VCaP (cell line): ENCODE measurements at regions not wholly inside any gene's neighbourhood (a gene's known extent, or its start where the extent isn't known, plus 50 kb on each side); places are given as distances from the start of the nearest gene placed in this dataset.
A peak's percentile ranks its signal among the peaks of the same experiment; 100 is the strongest.

ENCODE experiments used
- H3K27ac ChIP-seq: fragments of 450-650 bp; 2 replicates; pipeline ENCODE4 v1.5.1; 2017
- TF ChIP-seq, protein P1 (sequence below): fragments of 450-650 bp; conservative IDR thresholded peaks from 2 replicates; pipeline ENCODE4 v1.5.1; 2017; ENCODE audit warnings: mild to moderate bottlenecking, moderate library complexity

DNA sequence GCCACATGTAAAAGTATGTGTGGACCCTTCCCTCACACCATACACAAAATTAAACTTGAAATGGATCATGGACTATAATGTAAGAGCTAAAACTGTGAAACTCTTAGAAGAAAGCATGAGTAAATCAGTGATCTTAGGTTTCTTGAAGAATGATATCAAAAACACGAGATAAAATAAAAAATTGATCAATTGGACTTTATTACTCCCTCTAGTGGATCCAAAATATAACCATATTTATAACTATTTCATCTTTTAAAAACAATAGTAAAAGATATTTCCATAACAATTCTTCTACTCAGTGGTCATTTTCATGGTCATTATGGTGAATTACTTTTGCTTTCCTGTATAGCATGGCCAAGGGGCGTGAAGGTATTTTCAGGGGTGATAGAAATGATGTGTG lies 174.6 kb upstream of the LSM14A start:
- no peak overlapping the region for H3K27ac ChIP-seq
- TF ChIP-seq, protein P1, sequence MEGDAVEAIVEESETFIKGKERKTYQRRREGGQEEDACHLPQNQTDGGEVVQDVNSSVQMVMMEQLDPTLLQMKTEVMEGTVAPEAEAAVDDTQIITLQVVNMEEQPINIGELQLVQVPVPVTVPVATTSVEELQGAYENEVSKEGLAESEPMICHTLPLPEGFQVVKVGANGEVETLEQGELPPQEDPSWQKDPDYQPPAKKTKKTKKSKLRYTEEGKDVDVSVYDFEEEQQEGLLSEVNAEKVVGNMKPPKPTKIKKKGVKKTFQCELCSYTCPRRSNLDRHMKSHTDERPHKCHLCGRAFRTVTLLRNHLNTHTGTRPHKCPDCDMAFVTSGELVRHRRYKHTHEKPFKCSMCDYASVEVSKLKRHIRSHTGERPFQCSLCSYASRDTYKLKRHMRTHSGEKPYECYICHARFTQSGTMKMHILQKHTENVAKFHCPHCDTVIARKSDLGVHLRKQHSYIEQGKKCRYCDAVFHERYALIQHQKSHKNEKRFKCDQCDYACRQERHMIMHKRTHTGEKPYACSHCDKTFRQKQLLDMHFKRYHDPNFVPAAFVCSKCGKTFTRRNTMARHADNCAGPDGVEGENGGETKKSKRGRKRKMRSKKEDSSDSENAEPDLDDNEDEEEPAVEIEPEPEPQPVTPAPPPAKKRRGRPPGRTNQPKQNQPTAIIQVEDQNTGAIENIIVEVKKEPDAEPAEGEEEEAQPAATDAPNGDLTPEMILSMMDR: peak; percentile 65

DNA sequence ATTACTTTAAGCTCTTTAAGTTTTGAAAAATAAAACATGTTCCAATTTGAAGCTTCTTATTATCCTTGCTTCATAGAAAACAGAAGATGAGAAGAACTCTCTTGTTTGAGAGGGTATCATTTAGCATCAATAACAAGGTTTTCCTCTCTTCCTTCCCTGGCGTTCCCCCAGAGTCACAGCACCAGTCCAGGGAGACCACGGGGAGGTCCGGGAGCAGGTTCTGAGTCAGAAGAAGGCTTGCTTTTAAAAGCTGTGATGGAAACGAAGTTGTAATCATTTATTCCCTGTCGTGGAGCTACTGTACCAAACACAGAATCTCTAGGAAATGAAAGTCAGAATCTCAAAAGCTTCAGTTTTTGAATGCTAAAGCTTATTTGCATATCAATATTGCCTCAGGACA lies 174.0 kb upstream of the LSM14A start:
- no peak overlapping the region for H3K27ac ChIP-seq
- TF ChIP-seq, protein P1: no peak

DNA sequence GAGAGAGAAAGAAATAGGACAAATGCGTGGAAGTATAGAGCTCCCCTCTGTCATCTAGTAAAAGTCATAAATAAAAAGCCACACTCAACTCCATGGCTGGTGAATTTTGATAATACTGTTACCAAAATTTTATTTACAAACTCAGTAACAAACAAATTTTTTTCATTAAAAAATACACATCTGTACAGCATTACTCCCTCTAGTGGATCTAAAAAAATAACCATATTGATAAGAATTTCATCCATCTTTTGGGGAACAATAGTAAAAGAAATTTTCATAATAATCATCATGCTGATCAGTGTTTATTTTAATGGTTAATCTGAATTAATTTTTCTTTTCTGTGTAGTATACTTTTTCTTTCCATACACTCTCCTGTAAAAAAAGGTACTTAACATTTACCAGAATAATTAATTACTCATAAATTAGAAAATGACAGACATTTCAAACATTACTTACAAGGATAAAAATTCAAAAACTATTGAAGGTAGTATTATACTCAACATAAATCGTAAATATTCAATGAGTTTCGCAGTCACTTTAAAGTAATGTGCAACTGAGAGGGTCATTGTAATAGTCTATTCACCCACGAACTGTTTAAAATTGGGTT lies 173.5 kb upstream of the LSM14A start:
- H3K27ac ChIP-seq: no peak overlapping the region
- TF ChIP-seq, protein P1: peak; percentile 81

DNA sequence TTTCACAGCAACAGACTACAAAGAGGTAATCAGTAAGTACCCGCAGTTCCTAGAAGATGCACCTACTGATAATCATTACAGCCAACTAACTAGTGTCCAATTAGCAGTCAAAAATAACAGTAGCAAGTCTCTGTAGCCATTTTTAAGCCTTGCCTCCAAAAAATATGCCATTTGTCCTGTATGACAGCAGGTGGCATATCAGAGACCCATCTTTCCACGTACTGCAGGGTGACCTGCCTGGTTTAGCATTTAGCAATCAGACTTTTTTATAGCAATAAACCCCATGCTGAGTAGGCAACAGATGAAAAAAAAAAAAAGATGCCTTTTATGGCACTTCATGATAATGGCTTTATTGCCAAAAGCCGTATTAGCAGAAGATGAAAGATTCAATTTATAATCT lies 155.3 kb upstream of the LSM14A start:
- TF ChIP-seq, protein P1: peak; percentile 73
- no peak overlapping the region for H3K27ac ChIP-seq

DNA sequence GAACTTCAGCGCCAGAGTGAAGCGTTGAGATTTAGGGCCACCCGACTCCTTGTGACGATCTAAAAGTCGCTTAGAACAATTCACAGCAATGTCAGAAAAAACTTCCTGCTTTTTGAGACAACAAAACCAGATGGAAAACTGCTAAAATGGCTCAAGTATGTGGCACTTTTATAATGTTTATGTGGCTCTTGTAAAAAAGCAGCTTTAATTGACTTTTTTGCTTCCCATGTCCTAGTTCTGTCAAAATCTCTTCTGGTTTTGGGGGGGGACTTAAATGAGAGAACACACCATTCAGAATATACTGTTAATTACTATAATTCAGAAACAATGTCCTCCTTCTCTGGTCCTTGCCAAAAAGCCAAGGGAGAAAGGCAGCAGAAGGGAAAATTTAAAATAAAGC lies 154.7 kb upstream of the LSM14A start:
- no peak overlapping the region for H3K27ac ChIP-seq
- TF ChIP-seq, protein P1: no peak

DNA sequence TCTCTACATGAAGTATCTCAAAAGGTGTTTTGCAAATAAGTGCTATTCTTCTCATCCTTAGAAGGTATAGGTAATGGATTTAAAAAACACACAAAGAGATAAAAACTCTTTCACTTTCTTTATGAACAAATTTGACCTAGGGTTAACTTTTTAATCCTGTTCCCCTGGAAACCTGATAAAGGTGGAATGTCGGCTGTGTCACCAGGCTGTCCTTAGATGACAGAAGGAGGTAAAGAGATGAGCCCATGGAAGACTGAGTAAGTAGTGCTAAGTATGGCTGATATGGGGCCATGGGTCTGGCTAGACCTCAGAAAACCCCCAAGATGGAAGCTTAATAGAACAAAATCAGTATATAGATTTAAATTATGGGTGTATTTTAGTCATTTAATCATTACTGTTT lies 153.8 kb upstream of the LSM14A start:
- H3K27ac ChIP-seq: no peak overlapping the region

DNA sequence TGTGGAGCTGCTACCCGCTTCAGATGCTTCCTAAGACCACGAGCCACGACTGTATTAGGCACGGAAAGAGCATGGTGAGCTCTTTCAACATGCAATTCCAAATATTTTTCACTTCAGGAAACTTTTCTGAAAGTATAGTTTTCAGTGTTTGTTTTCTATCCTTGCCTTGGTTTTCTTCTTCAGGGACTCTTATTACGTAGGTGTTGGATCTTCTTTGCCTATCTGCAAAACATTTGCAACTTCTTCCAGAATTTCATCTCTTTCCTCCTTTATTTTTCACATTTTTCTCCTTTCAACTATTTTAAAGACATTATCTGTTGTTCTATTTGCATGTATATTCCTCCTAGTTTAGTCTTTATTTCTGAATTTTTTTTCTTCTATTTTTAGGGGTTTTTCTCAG lies 148.9 kb upstream of the LSM14A start:
- H3K27ac ChIP-seq: no peak overlapping the region

More for the DNA sequence above, 153.8 kb upstream of the LSM14A start:
- TF ChIP-seq, protein P1: no peak

More for the DNA sequence above, 148.9 kb upstream of the LSM14A start:
- TF ChIP-seq, protein P1: no peak
